Kidney (tissue), 13 donors: ENCODE measurements at regions not wholly inside any gene's neighbourhood (a gene's known extent, or its start where the extent isn't known, plus 50 kb on each side); places are given as distances from the start of the nearest gene placed in this dataset.

Experiments
- DNase-seq, 5 donors: peaks; one replicate each; pipeline ENCODE4 v3.0.0-alpha.2; 2013 to 2020
- FAIRE-seq: peaks from 2 replicates; lab custom pipeline; 2012; peaks lifted over from hg19 to GRCh38; lab: Jason Lieb, UNC
- H3K27ac ChIP-seq, 2 donors: one replicate each; pipeline ENCODE4 v1.7.0; 2013; ENCODE audit warnings: low read depth in 2 of 2, low read length in 2 of 2, inconsistent platforms in 1 of 2
- H3K27me3 ChIP-seq: one replicate; pipeline ENCODE4 v1.7.1; 2013; ENCODE audit warnings: low read length, inconsistent platforms; ENCODE audit not compliant: control insufficient read depth, insufficient read depth
- H3K36me3 ChIP-seq, 3 donors: one replicate each; pipeline versions ENCODE4 v1.7.0 to v1.7.1; 2013; ENCODE audit warnings: low read length in 3 of 3, control low read depth in 1 of 3, inconsistent platforms in 1 of 3; ENCODE audit not compliant: insufficient read depth in 3 of 3, control insufficient read depth in 2 of 3
- H3K4me1 ChIP-seq, 3 donors: one replicate each; pipeline versions ENCODE4 v1.7.0 to v1.7.1; 2013; ENCODE audit warnings: low read length in 3 of 3, inconsistent platforms in 1 of 3, low read depth in 1 of 3; ENCODE audit not compliant: control insufficient read depth in 2 of 3, insufficient read depth in 2 of 3
- H3K4me3 ChIP-seq, 3 donors: one replicate each; pipeline versions ENCODE4 v1.7.0 to v1.8.1; 2013; ENCODE audit warnings: low read length in 3 of 3, control low read depth in 1 of 3, inconsistent platforms in 1 of 3
- H3K9ac ChIP-seq, 3 donors: one replicate each; pipeline versions ENCODE4 v1.7.0 to v1.7.1; 2013; ENCODE audit warnings: low read length in 3 of 3, control low read depth in 1 of 3, inconsistent platforms in 1 of 3
- H3K9me3 ChIP-seq, 3 donors: one replicate each; pipeline versions ENCODE4 v1.7.0 to v1.7.1; 2013; ENCODE audit warnings: low read length in 3 of 3, control low read depth in 1 of 3, inconsistent platforms in 1 of 3; ENCODE audit not compliant: control insufficient read depth in 2 of 3, insufficient read depth in 1 of 3
- CTCF ChIP-seq: IDR thresholded peaks from 3 replicates; pipeline ENCODE4 v1.5.1; 2012; ENCODE audit warnings: mild to moderate bottlenecking, moderate library complexity, borderline replicate concordance; ENCODE audit not compliant: insufficient read depth; ENCODE audit errors: extremely low read depth
- intact Hi-C: fragments of 100-400 bp; cut with DNase I; formaldehyde crosslinking; loops from one replicate; pipeline ENCODE4 v1.11.1; 2022
- donor health status: control.
- donor health status: control.
- donor health status: control.
- donor health status: control.
- donor health status: control.
- donor health status: DM: yes; HTN: yes; CAD: no.
- donor health status: Normal renal cell carcinoma (clear cell type).

GRCh38 chr21:43269440-43269839 is 100.6 kb downstream of the CRYAA start:
- H3K4me3 ChIP-seq, result no peak overlapping the region
- no peak overlapping the region for H3K9ac ChIP-seq
- H3K36me3 ChIP-seq, result no peaks in the 10 kb centered on the region
- no peak for TF ChIP-seq CTCF
- no peaks in the 10 kb centered on the region for H3K9me3 ChIP-seq
- intact Hi-C loops, result no loop called here
- H3K4me1 ChIP-seq, result no peaks in the 10 kb centered on the region
- H3K27me3 ChIP-seq, result no peaks in the 10 kb centered on the region
- H3K27ac ChIP-seq, result no peak overlapping the region
- DNase-seq (peak in 1 of 5 donors; percentile 62), FAIRE-seq (no peak)

- DNase-seq (peak in 1 of 5 donors; percentile 43), FAIRE-seq (no peak)
- Histone ChIP-seq H3K9ac (no peak overlapping the region), H3K4me1 (no peaks in the 10 kb centered on the region), H3K27me3 (no peaks in the 10 kb centered on the region), H3K9me3 (no peaks in the 10 kb centered on the region), H3K4me3 (no peak overlapping the region), H3K27ac (no peak overlapping the region), H3K36me3 (no peaks in the 10 kb centered on the region)
- no peak for TF ChIP-seq CTCF
- intact Hi-C loops, result no loop called here
Measured at GRCh38 chr21:43268804-43269186, 100.0 kb downstream of the CRYAA start.

- Histone ChIP-seq H3K36me3 (no peaks in the 10 kb centered on the region), H3K4me1 (no peaks in the 10 kb centered on the region), H3K9me3 (no peaks in the 10 kb centered on the region), H3K27me3 (no peaks in the 10 kb centered on the region), H3K9ac (no peak overlapping the region), H3K4me3 (no peak overlapping the region), H3K27ac (no peak overlapping the region)
- no peak for TF ChIP-seq CTCF
- intact Hi-C loops, result no loop called here
- FAIRE-seq, result no peak
- peak in 1 of 5 donors; percentile 36 for DNase-seq
Measured at GRCh38 chr21:43268086-43268803, 99.4 kb downstream of the CRYAA start.
